SK-N-SH (cell line): ENCODE measurements at regions not wholly inside any gene's neighbourhood (a gene's known extent, or its start where the extent isn't known, plus 50 kb on each side); places are given as distances from the start of the nearest gene placed in this dataset.

Experiments
- CTCF ChIA-PET: fragments of 300-600, 350-600 bp; formaldehyde crosslinking; extraction: SDS; loops from one replicate; lab custom pipeline; 2021; lab: Yijun Ruan, JAX
- POLR2A ChIA-PET: fragments of 350-600 bp; sonication (Branson Sonifier 250); formaldehyde crosslinking; extraction: SDS; loops from one replicate; lab custom pipeline; 2020; ENCODE audit warnings: antibody characterized with exemption, inconsistent platforms; lab: Yijun Ruan, JAX
- DNase-seq: peaks from one replicate; pipeline ENCODE4 v3.0.0; 2012
- H2AFZ ChIP-seq: fragments of 200-600 bp; sonication (generic); 2 replicates; pipeline ENCODE4 v1.8.1; 2016; ENCODE audit warnings: antibody characterized with exemption, mild to moderate bottlenecking, low read depth
- H3F3A ChIP-seq: fragments of 200-600 bp; sonication (generic); replicated peaks from 2 replicates; pipeline ENCODE3; 2016; ENCODE audit warnings: antibody characterized with exemption, mild to moderate bottlenecking; ENCODE audit not compliant: insufficient read depth
- H3K27ac ChIP-seq, 2 experiments: fragments of 200-500 bp in 1 of 2; fragments of 200-600 bp in 1 of 2; sonication (Bioruptor generic) in 1 of 2; sonication (generic), shearing (Covaris generic) in 1 of 2; 2 replicates each; pipeline versions ENCODE4 v1.5.1 to v1.6.1; 2014 to 2016; ENCODE audit warnings: low read depth in 2 of 2, inconsistent platforms in 1 of 2, low read length in 1 of 2, mild to moderate bottlenecking in 1 of 2, mixed read lengths in 1 of 2
- H3K27me3 ChIP-seq: fragments of 200-600 bp; sonication (generic), shearing (Covaris generic); 2 replicates; pipeline ENCODE4 v1.6.1; 2016; ENCODE audit warnings: mixed run types; ENCODE audit not compliant: insufficient read depth
- H3K36me3 ChIP-seq, 2 experiments: fragments of 200-500 bp in 1 of 2; fragments of 200-600 bp in 1 of 2; sonication (Bioruptor generic) in 1 of 2; sonication (generic) in 1 of 2; replicated peaks in 1 of 2; 2 replicates each; pipeline versions ENCODE3 to v1.5.1; 2014 to 2016; ENCODE audit warnings: low read length in 1 of 2, mild to moderate bottlenecking in 1 of 2; ENCODE audit not compliant: insufficient read depth in 2 of 2, control insufficient read depth in 1 of 2
- H3K4me1 ChIP-seq, 2 experiments: fragments of 200-500 bp in 1 of 2; fragments of 200-600 bp in 1 of 2; sonication (Bioruptor generic) in 1 of 2; sonication (generic), shearing (Covaris generic) in 1 of 2; 2 replicates each; pipeline versions ENCODE4 v1.5.1 to v1.6.1; 2014 to 2016; ENCODE audit warnings: low read depth in 1 of 2, low read length in 1 of 2, mixed run types in 1 of 2; ENCODE audit not compliant: insufficient read depth in 2 of 2, control insufficient read depth in 1 of 2
- H3K4me2 ChIP-seq: fragments of 200-600 bp; sonication (generic), shearing (Covaris generic); 2 replicates; pipeline ENCODE4 v1.6.1; 2017; ENCODE audit warnings: mixed run types
- H3K4me3 ChIP-seq, 2 experiments: fragments of 200-500 bp in 1 of 2; fragments of 200-600 bp in 1 of 2; sonication (Bioruptor generic) in 1 of 2; sonication (generic), shearing (Covaris generic) in 1 of 2; 2 replicates each; pipeline versions ENCODE4 v1.5.1 to v1.8.1; 2014 to 2016; ENCODE audit warnings: low read depth in 2 of 2, inconsistent platforms in 1 of 2, low read length in 1 of 2, mild to moderate bottlenecking in 1 of 2, mixed read lengths in 1 of 2, moderate library complexity in 1 of 2
- H3K79me2 ChIP-seq: fragments of 200-600 bp; sonication (generic); 2 replicates; pipeline ENCODE4 v1.8.1; 2017; ENCODE audit warnings: mild to moderate bottlenecking; ENCODE audit not compliant: insufficient read depth
- H3K9ac ChIP-seq: fragments of 200-600 bp; sonication (generic); 2 replicates; pipeline ENCODE4 v1.6.1; 2017; ENCODE audit warnings: mixed run types
- H3K9me2 ChIP-seq: fragments of 200-600 bp; sonication (generic); 2 replicates; pipeline ENCODE4 v1.6.1; 2017; ENCODE audit warnings: mixed run types
- H3K9me3 ChIP-seq: fragments of 200-600 bp; sonication (generic); 2 replicates; pipeline ENCODE4 v1.6.1; 2017; ENCODE audit warnings: mixed run types, mild to moderate bottlenecking, moderate library complexity
- H4K20me1 ChIP-seq: fragments of 200-600 bp; sonication (generic); 2 replicates; pipeline ENCODE4 v1.6.1; 2017; ENCODE audit warnings: mild to moderate bottlenecking, mixed run types; ENCODE audit not compliant: insufficient read depth
- CHD2 ChIP-seq: fragments of 150-350 bp; IDR thresholded peaks from 2 replicates; pipeline ENCODE4 v1.6.1; 2018; ENCODE audit warnings: low read length; ENCODE audit not compliant: partially characterized antibody
- ELF1 ChIP-seq: IDR thresholded peaks from 2 replicates; pipeline ENCODE4 v1.4.0; 2012
- GABPA ChIP-seq: IDR thresholded peaks from 2 replicates; pipeline ENCODE4 v1.4.0; 2012; ENCODE audit warnings: low read depth, mild to moderate bottlenecking
- IRF3 ChIP-seq: fragments of 150-350 bp; IDR thresholded peaks from 2 replicates; pipeline ENCODE4 v1.6.1; 2016; ENCODE audit warnings: mild to moderate bottlenecking, low read depth, low read length
- JUND ChIP-seq: IDR thresholded peaks from 2 replicates; pipeline ENCODE4 v1.4.0; 2012
- MEF2A ChIP-seq: IDR thresholded peaks from 2 replicates; pipeline ENCODE4 v1.4.0; 2012; ENCODE audit warnings: low read depth, borderline replicate concordance
- NRF1 ChIP-seq: IDR thresholded peaks from 2 replicates; pipeline ENCODE4 v1.6.1; 2012; ENCODE audit warnings: low read depth, mild to moderate bottlenecking, low read length
- POLR2AphosphoS5 ChIP-seq: IDR thresholded peaks from 2 replicates; pipeline ENCODE4 v1.6.1; 2012; ENCODE audit warnings: low read depth, low read length
- REST ChIP-seq: IDR thresholded peaks from 2 replicates; pipeline ENCODE4 v1.6.1; 2012; ENCODE audit warnings: mild to moderate bottlenecking, low read depth, low read length, moderate library complexity
- RXRA ChIP-seq: IDR thresholded peaks from 2 replicates; pipeline ENCODE4 v1.4.0; 2012; ENCODE audit warnings: low read depth, mild to moderate bottlenecking, borderline replicate concordance
- SIN3A ChIP-seq: IDR thresholded peaks from 2 replicates; pipeline ENCODE4 v1.6.1; 2012; ENCODE audit warnings: low read depth, mild to moderate bottlenecking, low read length, moderate library complexity, borderline replicate concordance
- TAF1 ChIP-seq: IDR thresholded peaks from 2 replicates; pipeline ENCODE4 v1.6.1; 2012; ENCODE audit warnings: low read depth, mild to moderate bottlenecking, low read length, moderate library complexity, borderline replicate concordance
- USF2 ChIP-seq: fragments of 150-350 bp; IDR thresholded peaks from 2 replicates; pipeline ENCODE4 v1.6.1; 2017; ENCODE audit warnings: antibody characterized with exemption, low read length, low read depth, borderline replicate concordance
- WGBS: methylation state at CpG from one replicate; pipeline ENCODE4 v1.1.6; 2017; ENCODE audit warnings: low lambda C conversion rate; 5-methylcytosine and 5-hydroxymethylcytosine counted together
- TF ChIP-seq, protein P1 (sequence below): fragments of 200-600 bp; sonication (generic); IDR thresholded peaks from 2 replicates; pipeline ENCODE4 v1.6.1; 2017; ENCODE audit warnings: antibody characterized with exemption, mild to moderate bottlenecking, moderate library complexity

- Histone ChIP-seq H3K9ac (no peak overlapping the region), H3K4me2 (no peak overlapping the region), H2AFZ (no peak overlapping the region), H3K4me3 (no peak overlapping the region), H3K79me2 (no peaks in the 10 kb centered on the region), H3K9me3 (no peaks in the 10 kb centered on the region), H3K27ac (peak overlapping the region in 1 of 2 experiments; percentile 3; a peak in 1 of 4 replicates), H3F3A (no peaks in the 10 kb centered on the region), H3K4me1 (peaks cover 0 to 11% of the 10 kb centered on the region in 2 experiments; a peak in 1 of 4 replicates), H3K36me3 (peaks cover 0 to 2% of the 10 kb centered on the region in 2 experiments), H3K9me2 (no peaks in the 10 kb centered on the region), H3K27me3 (no peaks in the 10 kb centered on the region), H4K20me1 (no peaks in the 10 kb centered on the region)
- ChIA-PET CTCF (no interaction called here), POLR2A (no interaction called here)
- TF ChIP-seq RXRA (0 out of 2 replicates have a peak, but pooled peaks have one; percentile 16), CHD2 (no peak)
- no peak for DNase-seq
Measured at GRCh38 chr2:18900691-18901141, 311.3 kb upstream of the NT5C1B start.

DNA sequence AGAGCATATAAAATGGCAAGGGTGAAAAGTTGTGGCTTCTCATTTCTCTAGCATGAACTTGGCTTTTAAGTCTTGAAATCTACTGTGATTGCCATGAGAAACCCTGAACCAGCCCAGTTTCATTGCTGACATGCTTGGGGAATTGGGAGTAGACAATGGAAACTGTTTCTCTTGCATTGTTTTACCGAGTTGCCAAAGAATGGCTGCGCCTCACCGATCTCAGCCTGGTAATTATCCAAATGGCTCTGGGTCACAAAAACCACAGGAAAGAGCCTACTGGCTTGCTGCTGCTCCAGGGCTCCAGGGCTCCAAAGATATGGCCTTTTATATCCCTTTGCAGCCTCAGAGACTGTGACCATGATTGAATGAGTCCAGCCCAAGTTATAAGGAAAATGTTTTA is 310.4 kb upstream of the NT5C1B start:
- Histone ChIP-seq H4K20me1 (no peaks in the 10 kb centered on the region), H3K27me3 (no peaks in the 10 kb centered on the region), H3K4me1 (peaks cover 0 to 11% of the 10 kb centered on the region in 2 experiments; a peak in 1 of 4 replicates), H3K79me2 (no peaks in the 10 kb centered on the region), H3F3A (no peaks in the 10 kb centered on the region), H3K4me2 (no peak overlapping the region), H3K9me2 (no peaks in the 10 kb centered on the region), H3K4me3 (no peak overlapping the region), H3K36me3 (no peaks in the 10 kb centered on the region), H2AFZ (no peak overlapping the region), H3K9me3 (no peaks in the 10 kb centered on the region), H3K27ac (no peak overlapping the region), H3K9ac (no peak overlapping the region)
- WGBS = 96% methylated on average over 3 of the region's 3 CpGs
- ChIA-PET CTCF (no interaction called here), POLR2A (no interaction called here)
- DNase-seq = no peak
- TF ChIP-seq, protein P1, sequence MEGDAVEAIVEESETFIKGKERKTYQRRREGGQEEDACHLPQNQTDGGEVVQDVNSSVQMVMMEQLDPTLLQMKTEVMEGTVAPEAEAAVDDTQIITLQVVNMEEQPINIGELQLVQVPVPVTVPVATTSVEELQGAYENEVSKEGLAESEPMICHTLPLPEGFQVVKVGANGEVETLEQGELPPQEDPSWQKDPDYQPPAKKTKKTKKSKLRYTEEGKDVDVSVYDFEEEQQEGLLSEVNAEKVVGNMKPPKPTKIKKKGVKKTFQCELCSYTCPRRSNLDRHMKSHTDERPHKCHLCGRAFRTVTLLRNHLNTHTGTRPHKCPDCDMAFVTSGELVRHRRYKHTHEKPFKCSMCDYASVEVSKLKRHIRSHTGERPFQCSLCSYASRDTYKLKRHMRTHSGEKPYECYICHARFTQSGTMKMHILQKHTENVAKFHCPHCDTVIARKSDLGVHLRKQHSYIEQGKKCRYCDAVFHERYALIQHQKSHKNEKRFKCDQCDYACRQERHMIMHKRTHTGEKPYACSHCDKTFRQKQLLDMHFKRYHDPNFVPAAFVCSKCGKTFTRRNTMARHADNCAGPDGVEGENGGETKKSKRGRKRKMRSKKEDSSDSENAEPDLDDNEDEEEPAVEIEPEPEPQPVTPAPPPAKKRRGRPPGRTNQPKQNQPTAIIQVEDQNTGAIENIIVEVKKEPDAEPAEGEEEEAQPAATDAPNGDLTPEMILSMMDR = no peak
- TF ChIP-seq ELF1 (no peak), GABPA (no peak), SIN3A (no peak), USF2 (no peak), TAF1 (no peak), JUND (no peak), IRF3 (no peak), NRF1 (no peak), POLR2AphosphoS5 (no peak), CHD2 (no peak), REST (no peak), MEF2A (no peak)
